Fibroblast of the aortic adventitia (primary cell): ENCODE measurements at regions not wholly inside any gene's neighbourhood (a gene's known extent, or its start where the extent isn't known, plus 50 kb on each side); places are given as distances from the start of the nearest gene placed in this dataset.

ENCODE experiments used
- DNase-seq: peaks from one replicate; pipeline ENCODE4 v3.0.0-alpha.2; 2010; ENCODE audit warnings: low read depth
- H3K4me3 ChIP-seq: 2 replicates; pipeline ENCODE4 v1.5.1; 2011; ENCODE audit warnings: low read depth, mild to moderate bottlenecking, control low read depth, low read length, moderate library complexity
- CTCF ChIP-seq: IDR thresholded peaks from 2 replicates; pipeline ENCODE4 v1.5.1; 2011; ENCODE audit warnings: mild to moderate bottlenecking, low read length, control low read depth, inconsistent platforms; ENCODE audit not compliant: insufficient read depth

- no peak for TF ChIP-seq CTCF
- no peak for DNase-seq
- no peak overlapping the region for H3K4me3 ChIP-seq
These were observed 431.3 kb downstream of the FRK start for GRCh38 chr6:115629415-115629814.

- no peak overlapping the region for H3K4me3 ChIP-seq
- no peak for DNase-seq
- TF ChIP-seq CTCF = no peak
These were observed 442.4 kb downstream of the FRK start for GRCh38 chr6:115618256-115618655.

GRCh38 chr6:115617031-115617430 is 443.7 kb downstream of the FRK start:
- no peak overlapping the region for H3K4me3 ChIP-seq
- no peak for TF ChIP-seq CTCF
- DNase-seq = no peak

- DNase-seq = peak; percentile 64
- TF ChIP-seq CTCF = no peak
- no peak overlapping the region for H3K4me3 ChIP-seq
These were observed 447.2 kb downstream of the FRK start for GRCh38 chr6:115613488-115613887.

GRCh38 chr6:115612796-115613479 is 447.8 kb downstream of the FRK start:
- H3K4me3 ChIP-seq = no peak overlapping the region
- no peak for DNase-seq
- TF ChIP-seq CTCF = no peak

- DNase-seq = no peak
- H3K4me3 ChIP-seq = no peak overlapping the region
- TF ChIP-seq CTCF = no peak
These were observed 448.5 kb downstream of the FRK start for GRCh38 chr6:115612216-115612615.

GRCh38 chr6:115610696-115611095 is 450.0 kb downstream of the FRK start:
- TF ChIP-seq CTCF = no peak
- DNase-seq = no peak
- no peak overlapping the region for H3K4me3 ChIP-seq
